ENCODE measurements at regions not wholly inside any gene's neighbourhood (a gene's known extent, or its start where the extent isn't known, plus 50 kb on each side); places are given as distances from the start of the nearest gene placed in this dataset.

DNA sequence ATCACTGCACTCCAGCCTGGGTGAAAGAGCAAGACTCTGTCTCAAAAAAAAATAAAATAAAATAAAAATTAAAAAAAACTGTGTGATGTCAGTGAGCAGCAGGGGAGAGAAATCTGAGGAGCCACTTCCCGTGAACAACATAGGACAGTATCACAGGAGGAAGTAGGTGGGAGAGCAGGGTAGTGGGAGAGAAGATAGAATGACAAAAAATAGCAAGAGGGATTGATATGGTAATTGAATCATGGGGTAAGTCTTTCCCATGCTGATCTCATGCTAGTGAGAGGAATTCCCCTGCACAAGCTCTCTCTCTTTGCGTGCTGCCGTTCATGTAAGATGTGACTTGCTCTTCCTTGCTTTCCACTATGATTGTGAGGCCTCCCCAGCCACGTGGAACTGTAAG lies 81.6 kb upstream of the PBX1 start:
- intact Hi-C loops (cut with DNase I; ENCODE audit: low total_unique reads) = no loop called here
- DNase-seq = no peak
- Histone ChIP-seq H3K27me3 (no peaks in the 10 kb centered on the region), H3K4me1 (no peaks in the 10 kb centered on the region), H3K9me3 (no peaks in the 10 kb centered on the region), H3K36me3 (no peaks in the 10 kb centered on the region), H3K27ac (no peak overlapping the region), H3K4me3 (no peak overlapping the region)
- WGBS, 5 donors = 84 to 87% (median 87%) methylated on average over 4 of the region's 4 CpGs
- no peak for TF ChIP-seq EP300 (IDR thresholded peaks at IDR 0.05)
- no peak for TF ChIP-seq POLR2A (IDR thresholded peaks at IDR 0.05)
- no peak for TF ChIP-seq POLR2AphosphoS5 (IDR thresholded peaks at IDR 0.05)
- TF ChIP-seq, protein P1, sequence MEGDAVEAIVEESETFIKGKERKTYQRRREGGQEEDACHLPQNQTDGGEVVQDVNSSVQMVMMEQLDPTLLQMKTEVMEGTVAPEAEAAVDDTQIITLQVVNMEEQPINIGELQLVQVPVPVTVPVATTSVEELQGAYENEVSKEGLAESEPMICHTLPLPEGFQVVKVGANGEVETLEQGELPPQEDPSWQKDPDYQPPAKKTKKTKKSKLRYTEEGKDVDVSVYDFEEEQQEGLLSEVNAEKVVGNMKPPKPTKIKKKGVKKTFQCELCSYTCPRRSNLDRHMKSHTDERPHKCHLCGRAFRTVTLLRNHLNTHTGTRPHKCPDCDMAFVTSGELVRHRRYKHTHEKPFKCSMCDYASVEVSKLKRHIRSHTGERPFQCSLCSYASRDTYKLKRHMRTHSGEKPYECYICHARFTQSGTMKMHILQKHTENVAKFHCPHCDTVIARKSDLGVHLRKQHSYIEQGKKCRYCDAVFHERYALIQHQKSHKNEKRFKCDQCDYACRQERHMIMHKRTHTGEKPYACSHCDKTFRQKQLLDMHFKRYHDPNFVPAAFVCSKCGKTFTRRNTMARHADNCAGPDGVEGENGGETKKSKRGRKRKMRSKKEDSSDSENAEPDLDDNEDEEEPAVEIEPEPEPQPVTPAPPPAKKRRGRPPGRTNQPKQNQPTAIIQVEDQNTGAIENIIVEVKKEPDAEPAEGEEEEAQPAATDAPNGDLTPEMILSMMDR (IDR thresholded peaks at IDR 0.05) = no peak

DNA sequence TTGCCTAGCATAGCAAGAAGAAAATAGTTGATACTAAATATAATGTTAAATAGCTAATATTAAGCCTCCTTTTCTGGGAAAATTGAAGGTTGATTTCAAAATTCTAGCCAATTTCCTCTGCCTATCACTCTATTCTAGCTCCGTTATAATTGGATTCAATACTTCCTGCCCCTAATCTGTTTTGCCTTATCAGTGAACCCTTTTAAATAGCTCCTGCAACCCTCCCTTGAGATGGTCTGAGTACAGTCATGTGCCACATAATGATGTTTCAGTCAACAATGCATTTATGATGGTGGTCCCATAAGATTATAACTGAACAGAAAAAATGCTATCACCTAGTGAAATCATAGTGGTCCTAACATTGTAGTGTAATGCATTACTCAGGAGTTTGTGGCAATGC lies 79.7 kb upstream of the PBX1 start:
- Histone ChIP-seq H3K4me1 (no peaks in the 10 kb centered on the region), H3K4me3 (no peak overlapping the region), H3K9me3 (no peaks in the 10 kb centered on the region), H3K27ac (no peak overlapping the region), H3K36me3 (no peaks in the 10 kb centered on the region), H3K27me3 (no peaks in the 10 kb centered on the region)
- intact Hi-C loops (cut with DNase I; ENCODE audit: low total_unique reads) = no loop called here
- 17 to 50% (median 35%) methylated on average over 1 of the region's 1 CpG for WGBS, 5 donors
- DNase-seq = no peak
- no peak for TF ChIP-seq EP300 (IDR thresholded peaks at IDR 0.05)
- TF ChIP-seq POLR2A (IDR thresholded peaks at IDR 0.05) = no peak
- TF ChIP-seq, protein P1 (IDR thresholded peaks at IDR 0.05) = no peak
- TF ChIP-seq POLR2AphosphoS5 (IDR thresholded peaks at IDR 0.05) = no peak

DNA sequence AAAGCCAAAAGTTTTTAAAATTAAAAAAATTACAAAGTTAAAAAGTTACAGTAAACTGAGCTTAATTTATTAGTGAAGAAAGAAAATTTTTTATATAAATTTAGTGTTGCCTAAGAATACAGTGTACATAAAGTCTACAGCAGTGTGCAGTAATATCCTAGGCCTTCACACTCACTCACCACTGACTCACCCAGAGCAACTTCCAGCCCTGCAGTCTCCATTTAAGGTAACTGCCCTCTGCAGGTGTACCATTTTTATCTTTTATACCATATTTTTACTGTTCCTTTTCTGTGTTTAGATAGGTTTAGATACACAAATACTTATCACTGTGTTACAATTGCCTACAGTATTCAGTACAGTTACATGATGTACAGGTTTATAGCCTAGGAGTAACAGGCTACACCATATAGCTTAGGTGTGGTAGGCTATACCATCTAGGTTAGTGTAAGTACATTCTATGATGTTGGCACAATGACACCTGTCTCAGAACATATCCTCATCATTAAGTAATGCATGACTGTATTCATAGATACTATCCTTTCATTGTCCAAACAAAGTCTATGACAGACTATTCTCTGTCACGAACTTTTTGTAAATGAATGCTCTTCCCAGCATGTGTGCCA lies 78.6 kb upstream of the PBX1 start:
- H3K27me3 ChIP-seq = no peaks in the 10 kb centered on the region
- no peaks in the 10 kb centered on the region for H3K4me1 ChIP-seq
- H3K36me3 ChIP-seq = no peaks in the 10 kb centered on the region
- H3K9me3 ChIP-seq = no peaks in the 10 kb centered on the region
- intact Hi-C loops (cut with DNase I; ENCODE audit: low total_unique reads) = no loop called here
- no peak for TF ChIP-seq POLR2AphosphoS5 (IDR thresholded peaks at IDR 0.05)
- TF ChIP-seq POLR2A (IDR thresholded peaks at IDR 0.05) = no peak
- TF ChIP-seq, protein P1 (IDR thresholded peaks at IDR 0.05) = no peak
- no peak for TF ChIP-seq EP300 (IDR thresholded peaks at IDR 0.05)
- 39 to 96% (median 92%) methylated on average over 1 of the region's 1 CpG for WGBS, 5 donors
- H3K4me3 ChIP-seq = no peak overlapping the region
- no peak overlapping the region for H3K27ac ChIP-seq
- DNase-seq = no peak

DNA sequence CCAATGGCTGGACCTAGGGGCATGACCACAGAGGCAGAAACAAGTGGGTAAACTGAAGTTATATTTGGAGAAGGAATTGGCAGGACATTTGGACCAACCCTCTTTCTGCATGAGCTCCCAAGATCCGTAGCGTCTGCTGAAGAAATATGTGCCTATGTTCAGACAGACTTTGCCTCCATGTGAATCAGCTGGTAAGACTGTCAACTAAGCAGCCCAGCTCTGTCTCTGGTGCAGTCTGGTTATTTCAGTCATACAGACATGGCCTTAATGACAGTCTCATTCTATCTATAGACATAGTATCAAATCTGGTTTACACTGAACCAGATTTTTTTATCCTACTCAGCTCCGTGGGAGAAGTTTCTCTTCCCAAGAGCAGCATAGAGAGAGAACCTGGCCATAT lies 63.1 kb upstream of the PBX1 start:
- no peaks in the 10 kb centered on the region for H3K9me3 ChIP-seq
- intact Hi-C loops (cut with DNase I; ENCODE audit: low total_unique reads) = no loop called here
- no peak overlapping the region for H3K4me3 ChIP-seq
- H3K27ac ChIP-seq = no peak overlapping the region
- DNase-seq = no peak
- H3K36me3 ChIP-seq = no peaks in the 10 kb centered on the region
- WGBS, 5 donors = 66 to 84% (median 77%) methylated on average over 3 of the region's 3 CpGs
- H3K27me3 ChIP-seq = no peaks in the 10 kb centered on the region
- H3K4me1 ChIP-seq = no peaks in the 10 kb centered on the region
- TF ChIP-seq, protein P1 (IDR thresholded peaks at IDR 0.05) = no peak
- TF ChIP-seq EP300 (IDR thresholded peaks at IDR 0.05) = no peak
- TF ChIP-seq POLR2AphosphoS5 (IDR thresholded peaks at IDR 0.05) = no peak
